Lung (tissue), 11 donors: ENCODE measurements at regions not wholly inside any gene's neighbourhood (a gene's known extent, or its start where the extent isn't known, plus 50 kb on each side); places are given as distances from the start of the nearest gene placed in this dataset.

Source experiments
- ATAC-seq: fragments of 200-7000 bp; cut with Tn5 transposase; one replicate; pipeline ENCODE4 v1.9.1; 2020; ENCODE audit warnings: moderate number of reproducible peaks; ENCODE audit not compliant: insufficient read depth, low FRiP score
- DNase-seq, 3 donors: peaks; one replicate each; pipeline ENCODE4 v3.0.0-alpha.2; 2013 to 2017
- H3K27ac ChIP-seq, 2 donors: one replicate each; pipeline ENCODE4 v1.5.1; 2013; ENCODE audit warnings: mild to moderate bottlenecking in 2 of 2, moderate library complexity in 2 of 2, control low read depth in 1 of 2, inconsistent platforms in 1 of 2, low read depth in 1 of 2, low read length in 1 of 2
- H3K27me3 ChIP-seq, 3 donors: one replicate each; pipeline ENCODE4 v1.5.1; 2013; ENCODE audit warnings: low read length in 2 of 3; ENCODE audit not compliant: control insufficient read depth in 3 of 3, insufficient read depth in 3 of 3
- H3K36me3 ChIP-seq, 4 donors: one replicate each; pipeline ENCODE4 v1.5.1; 2013; ENCODE audit warnings: low read length in 4 of 4, mild to moderate bottlenecking in 1 of 4, moderate library complexity in 1 of 4; ENCODE audit not compliant: control insufficient read depth in 4 of 4, insufficient read depth in 4 of 4
- H3K4me1 ChIP-seq, 5 donors: one replicate each; pipeline ENCODE4 v1.5.1; 2013; ENCODE audit warnings: low read length in 5 of 5, mild to moderate bottlenecking in 2 of 5, moderate library complexity in 1 of 5; ENCODE audit not compliant: control insufficient read depth in 5 of 5, insufficient read depth in 5 of 5
- H3K4me3 ChIP-seq: one replicate; pipeline ENCODE4 v1.5.1; 2013; ENCODE audit warnings: mild to moderate bottlenecking, control low read depth, moderate library complexity
- H3K9ac ChIP-seq, 2 donors: one replicate each; pipeline ENCODE4 v1.5.1; 2013; ENCODE audit warnings: low read length in 2 of 2, control low read depth in 1 of 2; ENCODE audit not compliant: insufficient read depth in 1 of 2
- H3K9me3 ChIP-seq, 4 donors: one replicate each; pipeline ENCODE4 v1.5.1; 2013; ENCODE audit warnings: low read length in 3 of 4, mild to moderate bottlenecking in 1 of 4, moderate library complexity in 1 of 4; ENCODE audit not compliant: control insufficient read depth in 4 of 4, insufficient read depth in 3 of 4
- CTCF ChIP-seq: IDR thresholded peaks from 2 replicates; pipeline ENCODE4 v1.5.1; 2012; ENCODE audit warnings: mild to moderate bottlenecking; ENCODE audit errors: control extremely low read depth, extremely low read depth
- WGBS, 2 donors: extraction: QIAGEN DNeasy Blood & Tissue Kit; methylation state at CpG; one replicate each; pipeline ENCODE4 v1.1.7; 2013; 5-methylcytosine and 5-hydroxymethylcytosine counted together
- donor health status: control.
- donor health status: control.
- donor health status: Bipolar disorder and iron deficiency.
- donor health status: healthy.
- donor health status: DM: yes; HTN: yes; CAD: no.

- no peak overlapping the region for H3K4me3 ChIP-seq
- DNase-seq (no peak), ATAC-seq (no peak)
- no peak for TF ChIP-seq CTCF
- 60 to 69% methylated on average over 4 of the region's 4 CpGs for WGBS, 2 donors
- H3K36me3 ChIP-seq, result no peaks in the 10 kb centered on the region
- H3K4me1 ChIP-seq, result peaks cover 0 to 10% (median 0%) of the 10 kb centered on the region in 5 donors
- H3K27me3 ChIP-seq, result no peaks in the 10 kb centered on the region
- H3K9me3 ChIP-seq, result no peaks in the 10 kb centered on the region
- no peak overlapping the region for H3K9ac ChIP-seq
- H3K27ac ChIP-seq, result no peak overlapping the region
These were observed 291.3 kb downstream of the ETNK1 start for GRCh38 chr12:22916241-22916640.

DNA sequence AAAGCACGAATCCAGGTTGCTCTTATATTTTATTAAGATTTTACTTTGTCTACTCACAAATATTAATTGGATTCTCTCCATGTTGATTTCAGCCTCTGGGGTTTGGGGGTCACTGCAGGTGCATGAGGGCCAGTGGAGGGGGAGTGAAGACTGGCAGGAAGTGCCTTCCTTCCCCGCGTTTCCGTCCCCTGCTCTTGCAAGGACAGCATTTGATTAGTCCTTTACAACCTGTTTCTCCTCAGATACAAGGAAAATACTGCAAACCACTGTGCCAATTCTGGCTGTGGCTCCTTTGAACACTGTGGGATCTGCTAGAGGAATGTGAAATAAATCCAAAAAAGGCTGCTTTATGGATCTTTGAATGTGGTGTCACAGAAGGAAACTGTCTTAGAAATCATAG, 291.8 kb downstream of the ETNK1 start:
- Histone ChIP-seq H3K4me1 (peaks cover 0 to 10% (median 0%) of the 10 kb centered on the region in 5 donors), H3K4me3 (no peak overlapping the region), H3K27ac (no peak overlapping the region), H3K27me3 (no peaks in the 10 kb centered on the region), H3K9me3 (no peaks in the 10 kb centered on the region), H3K9ac (no peak overlapping the region), H3K36me3 (no peaks in the 10 kb centered on the region)
- TF ChIP-seq CTCF, result no peak
- no peak for ATAC-seq
- DNase-seq, result no peak
- 47 to 50% methylated on average over 4 of the region's 4 CpGs for WGBS, 2 donors

DNA sequence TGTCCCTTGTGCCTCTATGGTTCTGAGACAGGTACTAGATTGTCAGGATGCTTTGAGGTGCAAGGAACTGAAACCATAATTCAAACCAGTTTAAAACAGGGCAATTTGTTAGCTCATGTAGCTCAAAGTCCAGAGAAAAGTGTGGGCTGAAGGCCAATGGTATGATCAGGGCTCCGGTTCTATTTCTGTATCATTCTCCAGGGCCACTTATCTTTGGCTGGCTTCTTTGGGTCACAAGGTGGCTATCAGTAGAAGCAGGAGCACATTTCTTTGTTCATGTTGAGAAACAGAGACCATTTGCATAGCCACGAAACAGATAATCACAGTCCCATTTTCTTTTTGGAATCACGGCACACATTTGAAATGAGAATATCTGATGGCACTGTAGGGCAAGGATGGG, 294.9 kb downstream of the ETNK1 start:
- Histone ChIP-seq H3K9ac (no peak overlapping the region), H3K27me3 (no peaks in the 10 kb centered on the region), H3K36me3 (no peaks in the 10 kb centered on the region), H3K4me1 (peaks cover 0 to 15% (median 0%) of the 10 kb centered on the region in 5 donors), H3K27ac (no peak overlapping the region), H3K9me3 (peaks cover 0 to 2% (median 0%) of the 10 kb centered on the region in 4 donors), H3K4me3 (no peak overlapping the region)
- ATAC-seq, result no peak
- WGBS, 2 donors, result 87 to 92% methylated on average over 3 of the region's 3 CpGs
- TF ChIP-seq CTCF, result no peak
- DNase-seq, result no peak

GRCh38 chr12:22923768-22924167, 298.8 kb downstream of the ETNK1 start:
- no peak for TF ChIP-seq CTCF
- DNase-seq (no peak), ATAC-seq (no peak)
- H3K9ac ChIP-seq, result no peak overlapping the region
- no peaks in the 10 kb centered on the region for H3K36me3 ChIP-seq
- no peak overlapping the region for H3K4me3 ChIP-seq
- no peaks in the 10 kb centered on the region for H3K27me3 ChIP-seq
- peaks cover 0 to 15% (median 0%) of the 10 kb centered on the region in 5 donors for H3K4me1 ChIP-seq
- no peak overlapping the region for H3K27ac ChIP-seq
- 69 to 87% methylated on average over 2 of the region's 2 CpGs for WGBS, 2 donors
- peaks cover 0 to 2% (median 0%) of the 10 kb centered on the region in 4 donors for H3K9me3 ChIP-seq
